ENCODE measurements at regions not wholly inside any gene's neighbourhood (a gene's known extent, or its start where the extent isn't known, plus 50 kb on each side); places are given as distances from the start of the nearest gene placed in this dataset.
A peak's percentile ranks its signal among the peaks of the same experiment; 100 is the strongest.

GRCh38 chr13:68993154-68993553 is 1114.5 kb upstream of the ATXN8OS start:
- TF ChIP-seq ZNF622 (IDR thresholded peaks at IDR 0.05) (no peak), RAD51 (IDR thresholded peaks at IDR 0.05) (peak; percentile 61; the same call in 1 of the 2 replicates)
- FAIRE-seq (no peak), DNase-seq (ENCODE audit: low read depth, low spot score) (no peak), ATAC-seq (no peak)
- in situ Hi-C loops (cut with MboI) = no loop called here
- ChIA-PET POLR2A (no interaction called here), SMC1A (ENCODE audit: uncharacterized antibody, unreplicated experiment) (interaction anchor here (1.8 kb wide), 1 partner anchor 10 kb away, joined by 7 read pairs; no protein-coding TSS in a partner anchor), RAD21 (ENCODE audit: unreplicated experiment) (interaction anchor here (0.7 kb wide), 1 partner anchor 688 kb away, joined by 4 read pairs; no protein-coding TSS in a partner anchor), CTCF (no interaction called here)
- Histone ChIP-seq H2AFZ (ENCODE audit: control insufficient read depth, low read depth, low read length) (no peak overlapping the region), H3K4me1 (ENCODE audit: control insufficient read depth, insufficient read depth, low read length) (no peaks in the 10 kb centered on the region), H3K27me3 (replicated peaks in 1 of 2; ENCODE audit: control insufficient read depth in 2 of 2, insufficient read depth in 2 of 2, low read length in 1 of 2) (no peaks in the 10 kb centered on the region), H3K9ac (ENCODE audit: control insufficient read depth, insufficient read depth, low read length) (no peak overlapping the region), H3K36me3 (ENCODE audit: control insufficient read depth in 2 of 2, insufficient read depth in 2 of 2, low read length in 1 of 2) (no peaks in the 10 kb centered on the region), H3K4me3 (no peak overlapping the region), H3K4me2 (ENCODE audit: control insufficient read depth, insufficient read depth) (no peak overlapping the region), H3K79me2 (ENCODE audit: control insufficient read depth, insufficient read depth, low read length) (no peaks in the 10 kb centered on the region), H3K27ac (ENCODE audit: control insufficient read depth, insufficient read depth) (no peak overlapping the region), H3K9me3 (replicated peaks; ENCODE audit: control insufficient read depth, insufficient read depth, low read length) (no peaks in the 10 kb centered on the region), H4K20me1 (ENCODE audit: control insufficient read depth, insufficient read depth) (no peaks in the 10 kb centered on the region)
- intact Hi-C loops (cut with micrococcal nuclease; ENCODE audit: unreplicated experiment) = no loop called here
- BruUV-seq (replicated peaks) = no TSS peak
- 0% methylated on average over 3 of the region's 3 CpGs for WGBS (ENCODE audit: insufficient coverage, insufficient replicate concordance, low lambda C conversion rate, missing lambda C conversion rate)

DNA sequence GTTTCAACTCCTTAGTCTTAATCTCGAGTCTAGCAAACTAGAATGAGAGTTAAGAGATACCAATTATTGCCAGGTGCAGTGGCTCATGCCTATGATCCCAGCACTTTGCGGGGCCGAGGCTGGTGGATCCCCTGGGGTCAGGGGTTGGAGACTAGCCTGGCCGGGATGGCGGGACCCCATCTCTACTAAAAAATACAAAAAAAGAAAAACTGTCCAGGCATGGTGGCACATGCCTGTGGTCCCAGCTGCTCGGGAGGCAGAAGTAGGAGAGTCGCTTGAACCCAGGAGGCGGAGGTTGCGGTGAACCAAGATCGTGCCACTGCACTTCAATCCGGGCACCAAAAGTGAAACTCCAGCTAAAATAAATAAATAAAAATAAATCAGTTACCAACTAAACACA is 1119.5 kb upstream of the ATXN8OS start:
- no peaks in the 10 kb centered on the region for H3K27me3 ChIP-seq (replicated peaks in 1 of 2; ENCODE audit: control insufficient read depth in 2 of 2, insufficient read depth in 2 of 2, low read length in 1 of 2)
- no peak overlapping the region for H3K4me2 ChIP-seq (ENCODE audit: control insufficient read depth, insufficient read depth)
- DNase-seq (ENCODE audit: low read depth, low spot score) = no peak
- no peak for ATAC-seq
- FAIRE-seq = no peak
- ChIA-PET POLR2A (no interaction called here), RAD21 (ENCODE audit: unreplicated experiment) (no interaction called here), SMC1A (ENCODE audit: uncharacterized antibody, unreplicated experiment) (no interaction called here), CTCF (no interaction called here)
- H3K79me2 ChIP-seq (ENCODE audit: control insufficient read depth, insufficient read depth, low read length) = no peaks in the 10 kb centered on the region
- H3K27ac ChIP-seq (ENCODE audit: control insufficient read depth, insufficient read depth) = no peak overlapping the region
- H3K4me3 ChIP-seq = no peak overlapping the region
- in situ Hi-C loops (cut with MboI) = no loop called here
- 47% methylated on average over 11 of the region's 11 CpGs for WGBS (ENCODE audit: insufficient coverage, insufficient replicate concordance, low lambda C conversion rate, missing lambda C conversion rate)
- intact Hi-C loops (cut with micrococcal nuclease; ENCODE audit: unreplicated experiment) = no loop called here
- TF ChIP-seq USF1 (IDR thresholded peaks at IDR 0.05; ENCODE audit: borderline replicate concordance, extremely low read length, insufficient read depth, low read depth, low read length) = no peak
- TF ChIP-seq, protein P1, sequence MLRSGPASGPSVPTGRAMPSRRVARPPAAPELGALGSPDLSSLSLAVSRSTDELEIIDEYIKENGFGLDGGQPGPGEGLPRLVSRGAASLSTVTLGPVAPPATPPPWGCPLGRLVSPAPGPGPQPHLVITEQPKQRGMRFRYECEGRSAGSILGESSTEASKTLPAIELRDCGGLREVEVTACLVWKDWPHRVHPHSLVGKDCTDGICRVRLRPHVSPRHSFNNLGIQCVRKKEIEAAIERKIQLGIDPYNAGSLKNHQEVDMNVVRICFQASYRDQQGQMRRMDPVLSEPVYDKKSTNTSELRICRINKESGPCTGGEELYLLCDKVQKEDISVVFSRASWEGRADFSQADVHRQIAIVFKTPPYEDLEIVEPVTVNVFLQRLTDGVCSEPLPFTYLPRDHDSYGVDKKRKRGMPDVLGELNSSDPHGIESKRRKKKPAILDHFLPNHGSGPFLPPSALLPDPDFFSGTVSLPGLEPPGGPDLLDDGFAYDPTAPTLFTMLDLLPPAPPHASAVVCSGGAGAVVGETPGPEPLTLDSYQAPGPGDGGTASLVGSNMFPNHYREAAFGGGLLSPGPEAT (IDR thresholded peaks at IDR 0.05; ENCODE audit: low read depth) = no peak
- TF ChIP-seq, protein P2, sequence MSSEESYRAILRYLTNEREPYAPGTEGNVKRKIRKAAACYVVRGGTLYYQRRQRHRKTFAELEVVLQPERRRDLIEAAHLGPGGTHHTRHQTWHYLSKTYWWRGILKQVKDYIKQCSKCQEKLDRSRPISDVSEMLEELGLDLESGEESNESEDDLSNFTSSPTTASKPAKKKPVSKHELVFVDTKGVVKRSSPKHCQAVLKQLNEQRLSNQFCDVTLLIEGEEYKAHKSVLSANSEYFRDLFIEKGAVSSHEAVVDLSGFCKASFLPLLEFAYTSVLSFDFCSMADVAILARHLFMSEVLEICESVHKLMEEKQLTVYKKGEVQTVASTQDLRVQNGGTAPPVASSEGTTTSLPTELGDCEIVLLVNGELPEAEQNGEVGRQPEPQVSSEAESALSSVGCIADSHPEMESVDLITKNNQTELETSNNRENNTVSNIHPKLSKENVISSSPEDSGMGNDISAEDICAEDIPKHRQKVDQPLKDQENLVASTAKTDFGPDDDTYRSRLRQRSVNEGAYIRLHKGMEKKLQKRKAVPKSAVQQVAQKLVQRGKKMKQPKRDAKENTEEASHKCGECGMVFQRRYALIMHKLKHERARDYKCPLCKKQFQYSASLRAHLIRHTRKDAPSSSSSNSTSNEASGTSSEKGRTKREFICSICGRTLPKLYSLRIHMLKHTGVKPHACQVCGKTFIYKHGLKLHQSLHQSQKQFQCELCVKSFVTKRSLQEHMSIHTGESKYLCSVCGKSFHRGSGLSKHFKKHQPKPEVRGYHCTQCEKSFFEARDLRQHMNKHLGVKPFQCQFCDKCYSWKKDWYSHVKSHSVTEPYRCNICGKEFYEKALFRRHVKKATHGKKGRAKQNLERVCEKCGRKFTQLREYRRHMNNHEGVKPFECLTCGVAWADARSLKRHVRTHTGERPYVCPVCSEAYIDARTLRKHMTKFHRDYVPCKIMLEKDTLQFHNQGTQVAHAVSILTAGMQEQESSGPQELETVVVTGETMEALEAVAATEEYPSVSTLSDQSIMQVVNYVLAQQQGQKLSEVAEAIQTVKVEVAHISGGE (CRISPR knock-in tag; IDR thresholded peaks at IDR 0.05) = no peak
- no peak for TF ChIP-seq KDM1A (IDR thresholded peaks at IDR 0.05; ENCODE audit: borderline replicate concordance)
- no peak for TF ChIP-seq STAT1 (conservative IDR thresholded peaks at IDR 0.05)
- no peak for TF ChIP-seq HDGF (IDR thresholded peaks at IDR 0.05)
- TF ChIP-seq RAD51 (IDR thresholded peaks at IDR 0.05) = no peak
- TF ChIP-seq ZNF274 (IDR thresholded peaks at IDR 0.05; ENCODE audit: insufficient read depth, insufficient read length) = no peak
- no peaks in the 10 kb centered on the region for H4K20me1 ChIP-seq (ENCODE audit: control insufficient read depth, insufficient read depth)
- no peak overlapping the region for H3K9ac ChIP-seq (ENCODE audit: control insufficient read depth, insufficient read depth, low read length)
- H3K4me1 ChIP-seq (ENCODE audit: control insufficient read depth, insufficient read depth, low read length) = no peaks in the 10 kb centered on the region
- BruUV-seq (replicated peaks) = no TSS peak
- no peaks in the 10 kb centered on the region for H3K36me3 ChIP-seq (ENCODE audit: control insufficient read depth in 2 of 2, insufficient read depth in 2 of 2, low read length in 1 of 2)
- H2AFZ ChIP-seq (ENCODE audit: control insufficient read depth, low read depth, low read length) = no peak overlapping the region
- no peaks in the 10 kb centered on the region for H3K9me3 ChIP-seq (replicated peaks; ENCODE audit: control insufficient read depth, insufficient read depth, low read length)
